Osteocyte (in vitro differentiated cells): ENCODE measurements at regions not wholly inside any gene's neighbourhood (a gene's known extent, or its start where the extent isn't known, plus 50 kb on each side); places are given as distances from the start of the nearest gene placed in this dataset.

Experiments
- DNase-seq: peaks from one replicate; pipeline ENCODE4 v3.0.0; 2021; ENCODE audit warnings: mixed read lengths; ENCODE audit not compliant: unreplicated experiment; ENCODE audit errors: extremely low spot score
- H3K27ac Mint-ChIP-seq: one replicate; pipeline ENCODE4 v1.8.0; 2021; ENCODE audit warnings: mild to moderate bottlenecking, mixed read lengths; ENCODE audit not compliant: unreplicated experiment
- H3K27me3 Mint-ChIP-seq: one replicate; pipeline ENCODE4 v1.8.0; 2021; ENCODE audit warnings: mixed read lengths; ENCODE audit not compliant: unreplicated experiment
- H3K36me3 Mint-ChIP-seq: one replicate; pipeline ENCODE4 v1.8.0; 2021; ENCODE audit warnings: mixed read lengths; ENCODE audit not compliant: unreplicated experiment
- H3K4me1 Mint-ChIP-seq: one replicate; pipeline ENCODE4 v1.8.0; 2021; ENCODE audit warnings: mixed read lengths; ENCODE audit not compliant: unreplicated experiment
- H3K4me3 Mint-ChIP-seq: one replicate; pipeline ENCODE4 v1.8.0; 2021; ENCODE audit warnings: mild to moderate bottlenecking, moderate library complexity, mixed read lengths; ENCODE audit not compliant: unreplicated experiment
- H3K9me3 Mint-ChIP-seq: one replicate; pipeline ENCODE4 v1.8.0; 2021; ENCODE audit warnings: mixed read lengths; ENCODE audit not compliant: unreplicated experiment
- CTCF ChIP-seq: fragments of 200-600 bp; sonication (generic); IDR thresholded peaks from 2 replicates; pipeline ENCODE4 v1.5.0; 2021; ENCODE audit warnings: antibody characterized with exemption, mild to moderate bottlenecking, moderate library complexity

GRCh38 chr5:165735388-165735787 lies 2230.0 kb downstream of the MAT2B start:
- no peak for TF ChIP-seq CTCF
- H3K27me3 Mint-ChIP-seq: no peaks in the 10 kb centered on the region
- no peak overlapping the region for H3K4me3 Mint-ChIP-seq
- H3K27ac Mint-ChIP-seq: no peak overlapping the region
- no peak for DNase-seq
- peaks cover 32% of the 10 kb centered on the region for H3K9me3 Mint-ChIP-seq
- H3K36me3 Mint-ChIP-seq: no peaks in the 10 kb centered on the region
- H3K4me1 Mint-ChIP-seq: no peaks in the 10 kb centered on the region

- Mint-ChIP-seq H3K9me3 (peaks cover 18% of the 10 kb centered on the region), H3K4me3 (no peak overlapping the region), H3K27me3 (no peaks in the 10 kb centered on the region), H3K4me1 (no peaks in the 10 kb centered on the region), H3K36me3 (no peaks in the 10 kb centered on the region), H3K27ac (no peak overlapping the region)
- no peak for TF ChIP-seq CTCF
- DNase-seq: no peak
These were observed 2233.8 kb downstream of the MAT2B start for GRCh38 chr5:165739079-165739741.

- TF ChIP-seq CTCF: no peak
- H3K4me3 Mint-ChIP-seq: no peak overlapping the region
- H3K4me1 Mint-ChIP-seq: no peaks in the 10 kb centered on the region
- no peak overlapping the region for H3K27ac Mint-ChIP-seq
- no peaks in the 10 kb centered on the region for H3K9me3 Mint-ChIP-seq
- DNase-seq: no peak
- no peaks in the 10 kb centered on the region for H3K36me3 Mint-ChIP-seq
- H3K27me3 Mint-ChIP-seq: no peaks in the 10 kb centered on the region
These were observed 2252.4 kb downstream of the MAT2B start for GRCh38 chr5:165757791-165758190.

- H3K4me3 Mint-ChIP-seq: no peak overlapping the region
- DNase-seq: no peak
- H3K9me3 Mint-ChIP-seq: peaks cover 5% of the 10 kb centered on the region
- H3K27ac Mint-ChIP-seq: no peak overlapping the region
- H3K27me3 Mint-ChIP-seq: no peaks in the 10 kb centered on the region
- no peak for TF ChIP-seq CTCF
- H3K4me1 Mint-ChIP-seq: no peaks in the 10 kb centered on the region
- H3K36me3 Mint-ChIP-seq: no peaks in the 10 kb centered on the region
These were observed 2269.7 kb downstream of the MAT2B start for GRCh38 chr5:165775111-165775510.

GRCh38 chr5:165779505-165779904 lies 2274.1 kb downstream of the MAT2B start:
- H3K4me3 Mint-ChIP-seq: no peak overlapping the region
- no peak for TF ChIP-seq CTCF
- H3K27ac Mint-ChIP-seq: no peak overlapping the region
- no peaks in the 10 kb centered on the region for H3K4me1 Mint-ChIP-seq
- peaks cover 17% of the 10 kb centered on the region for H3K9me3 Mint-ChIP-seq
- H3K36me3 Mint-ChIP-seq: no peaks in the 10 kb centered on the region
- no peak for DNase-seq
- no peaks in the 10 kb centered on the region for H3K27me3 Mint-ChIP-seq
